ENCODE measurements at regions not wholly inside any gene's neighbourhood (a gene's known extent, or its start where the extent isn't known, plus 50 kb on each side); places are given as distances from the start of the nearest gene placed in this dataset.

DNA sequence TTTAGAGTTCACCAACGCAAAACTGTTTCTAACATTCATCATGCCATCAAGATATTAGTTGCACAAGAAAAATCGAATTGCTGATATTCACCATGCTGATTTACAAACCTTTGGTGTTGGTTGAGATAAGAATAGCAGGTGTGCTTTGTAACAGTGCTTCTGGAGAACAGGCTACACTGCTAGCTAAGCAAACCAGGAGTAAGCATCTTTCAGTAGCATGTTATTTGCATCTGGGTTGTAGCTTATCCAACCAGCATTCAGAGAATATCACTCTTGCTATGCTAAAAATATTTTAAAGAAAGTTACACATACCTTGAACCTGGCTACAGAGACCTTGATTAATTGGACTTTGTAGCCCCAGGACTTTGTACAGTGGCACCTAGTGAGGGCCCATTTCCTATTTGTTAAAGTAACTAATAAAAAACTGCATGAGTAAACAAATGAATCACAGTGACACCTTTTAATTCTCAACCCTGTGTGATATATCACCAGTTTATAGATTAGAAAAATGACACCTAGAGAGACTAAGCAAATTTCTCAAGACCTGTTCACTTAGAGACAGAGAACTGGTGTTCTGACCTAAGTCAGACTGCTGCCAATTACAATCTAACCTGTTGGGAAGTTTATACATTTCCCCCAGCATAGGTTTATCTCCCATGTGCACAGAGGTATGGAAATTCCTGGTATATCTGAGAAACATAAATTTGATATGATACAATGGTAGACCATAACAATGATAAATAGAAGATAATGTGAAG is 435.5 kb upstream of the TGFBR2 start:
- no peak for DNase-seq

- no peak for DNase-seq
Measured at GRCh38 chr3:30174357-30174756, 432.0 kb upstream of the TGFBR2 start.

DNA sequence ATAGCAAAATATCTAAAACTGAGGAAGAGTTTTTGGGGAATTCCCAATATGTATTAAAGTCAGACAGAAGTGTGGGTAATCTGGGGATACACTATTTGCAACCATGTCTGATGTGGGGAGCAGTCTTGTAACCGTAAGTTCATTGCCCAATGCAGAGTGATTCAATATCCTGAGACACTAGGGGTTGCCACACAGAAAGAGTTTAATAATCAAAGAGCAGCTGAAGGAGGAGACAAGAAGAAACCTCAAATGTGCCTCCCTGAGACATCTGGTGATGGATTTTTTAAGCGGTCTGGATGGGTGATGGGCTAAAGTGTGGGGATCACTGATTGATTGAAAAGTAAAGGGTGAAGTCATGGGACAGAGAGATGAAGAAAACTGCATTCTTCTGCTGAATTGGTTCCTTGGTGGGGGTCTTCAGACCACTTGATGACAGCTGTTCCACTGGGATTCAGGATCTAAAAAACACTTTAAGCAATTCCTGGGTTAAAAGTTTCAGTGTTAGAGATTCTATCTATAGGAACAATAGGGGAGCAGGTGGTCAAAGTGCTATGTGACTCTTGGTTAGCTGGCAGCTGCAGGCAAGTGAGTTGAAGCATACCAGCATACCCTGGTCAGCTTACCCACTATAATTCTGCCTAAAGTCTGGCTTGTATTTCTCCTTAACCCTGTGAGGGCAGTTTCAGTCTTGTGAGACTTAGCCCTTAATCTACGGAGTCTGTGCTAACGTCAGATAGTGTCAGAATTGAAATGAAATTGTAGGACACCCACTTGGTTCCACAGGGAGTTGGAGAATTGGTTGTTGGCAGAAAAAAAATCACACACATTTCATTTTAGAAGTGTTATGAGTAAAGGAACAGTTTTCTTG is 425.9 kb upstream of the TGFBR2 start:
- no peak for DNase-seq

- no peak for DNase-seq
Measured at GRCh38 chr3:30181178-30181465, 425.3 kb upstream of the TGFBR2 start.

- no peak for DNase-seq
Measured at GRCh38 chr3:30181581-30181980, 424.8 kb upstream of the TGFBR2 start.

DNA sequence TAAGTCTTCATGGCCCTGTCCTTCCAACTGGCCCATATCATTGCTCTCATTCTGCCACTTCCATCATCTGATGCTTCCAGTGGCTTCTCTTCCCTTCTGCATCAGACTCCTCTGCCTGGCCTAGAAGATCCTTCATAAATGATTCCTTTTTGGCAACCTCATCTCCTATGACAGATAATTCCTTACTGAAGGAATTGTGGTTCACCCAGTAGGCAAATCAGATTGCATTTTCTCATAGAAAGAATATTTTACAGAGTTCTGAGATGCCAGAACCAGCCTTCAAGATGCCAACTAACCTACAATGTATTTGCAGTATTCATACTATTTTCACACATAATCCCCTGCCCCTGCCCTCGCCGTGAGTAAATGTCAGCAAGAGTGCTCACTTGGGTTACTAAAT is 423.0 kb upstream of the TGFBR2 start:
- DNase-seq: no peak

GRCh38 chr3:30184091-30184810 is 422.1 kb upstream of the TGFBR2 start:
- DNase-seq: no peak

GRCh38 chr3:30185872-30186271 is 420.5 kb upstream of the TGFBR2 start:
- no peak for DNase-seq

DNA sequence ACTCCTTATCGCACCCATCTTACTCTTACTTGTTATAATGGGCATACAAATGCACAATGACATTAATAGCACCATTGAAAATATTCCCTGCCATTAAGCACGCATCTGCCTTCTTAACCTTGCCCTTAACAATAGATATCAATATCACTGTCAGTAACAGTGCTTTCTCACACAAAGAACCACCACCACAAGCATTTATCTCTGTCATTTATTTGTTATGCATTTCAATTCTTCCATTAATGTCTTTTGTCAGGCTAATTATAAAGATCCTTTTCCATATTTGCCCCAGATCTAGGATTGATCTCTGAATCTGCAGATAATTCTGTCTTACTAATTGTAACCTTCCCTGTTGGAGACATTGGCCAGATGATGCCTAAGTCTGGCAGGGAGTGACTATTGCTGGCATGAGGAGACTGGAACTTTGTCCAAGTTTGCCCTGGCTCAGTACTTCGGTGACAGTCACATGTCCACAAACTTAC is 419.6 kb upstream of the TGFBR2 start:
- no peak for DNase-seq

DNA sequence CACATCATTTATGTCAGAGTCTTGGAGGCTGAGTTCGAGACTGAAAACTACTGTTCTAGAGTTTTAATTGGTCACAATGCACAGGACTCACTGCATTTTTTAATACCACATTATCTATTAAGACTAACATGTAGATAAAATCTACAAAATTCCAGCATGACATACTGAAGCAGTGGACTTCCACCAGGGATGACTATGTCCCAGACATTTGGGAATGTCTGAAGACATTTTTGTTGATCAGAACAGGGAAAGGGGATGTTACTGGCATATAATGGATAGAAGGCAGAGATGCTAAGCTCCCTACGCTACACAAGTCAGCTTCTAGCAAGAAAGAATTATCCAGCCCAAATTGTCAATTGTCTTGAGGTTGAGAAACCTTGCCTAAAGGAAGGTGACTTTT is 419.0 kb upstream of the TGFBR2 start:
- DNase-seq: no peak

- peak; percentile 62 for DNase-seq
Measured at GRCh38 chr3:30188713-30189112, 417.7 kb upstream of the TGFBR2 start.

- no peak for DNase-seq
Measured at GRCh38 chr3:30189900-30190299, 416.5 kb upstream of the TGFBR2 start.

DNA sequence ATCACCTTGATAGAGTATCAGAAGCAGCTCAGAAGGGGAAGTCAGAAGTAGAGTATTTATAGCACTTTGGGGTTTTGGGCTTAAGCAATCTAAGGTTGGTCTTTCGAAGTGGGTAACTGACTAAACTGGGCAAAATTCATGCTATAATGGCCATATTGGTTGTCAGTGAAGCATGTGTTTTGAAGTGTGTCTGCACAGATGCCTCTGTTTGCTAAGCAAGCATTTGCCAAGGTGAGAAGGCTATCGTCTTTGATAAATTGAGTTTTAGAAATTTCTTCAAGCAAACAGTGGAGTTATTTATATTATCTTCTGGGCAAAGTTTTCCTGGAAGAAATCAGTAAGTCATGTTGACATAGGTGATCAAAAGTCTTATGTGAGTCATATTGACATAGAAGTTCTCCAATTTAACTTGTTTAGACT is 412.8 kb upstream of the TGFBR2 start:
- no peak for DNase-seq

- DNase-seq: no peak
Measured at GRCh38 chr3:30195352-30195751, 411.0 kb upstream of the TGFBR2 start.

GRCh38 chr3:30198162-30198561 is 408.2 kb upstream of the TGFBR2 start:
- peak; percentile 73 for DNase-seq

GRCh38 chr3:30199096-30199759 is 407.2 kb upstream of the TGFBR2 start:
- peak; percentile 84 for DNase-seq

DNA sequence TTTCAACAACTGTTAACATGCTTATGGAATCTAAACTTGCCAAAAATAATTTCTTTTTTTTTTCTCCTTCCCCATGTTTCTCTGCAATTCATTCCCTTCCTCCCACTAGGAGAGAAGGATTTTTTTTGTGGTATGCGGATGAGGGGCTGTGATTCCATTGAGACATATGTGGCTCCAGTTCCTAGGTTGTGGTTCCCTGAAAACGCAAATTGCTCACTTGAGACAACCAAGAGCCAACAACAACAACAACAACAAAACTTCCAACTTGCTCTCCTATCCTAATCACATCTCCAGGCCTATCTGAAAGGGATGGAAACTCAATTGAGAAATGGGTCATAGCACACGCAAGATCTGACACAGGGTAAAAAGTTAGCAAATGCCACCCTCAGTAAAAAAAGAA is 406.5 kb upstream of the TGFBR2 start:
- DNase-seq: no peak

DNA sequence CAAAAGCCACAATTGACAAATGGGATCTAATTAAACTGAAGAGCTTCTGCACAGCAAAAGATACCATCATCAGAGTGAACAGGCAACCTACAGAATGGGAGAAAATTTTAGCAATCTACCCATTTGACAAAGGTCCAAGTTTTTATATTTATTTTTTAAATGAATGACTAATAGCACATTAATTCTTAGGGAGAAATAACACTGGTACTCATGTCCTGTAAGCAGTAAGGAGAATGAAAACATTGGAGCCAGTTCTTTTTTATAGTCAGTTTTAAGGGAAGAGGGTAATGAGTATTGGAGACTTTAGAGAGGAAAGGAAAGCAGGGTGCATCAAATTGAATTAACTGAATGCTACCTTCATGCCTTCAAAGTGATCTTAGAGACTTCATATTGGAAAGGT is 404.7 kb upstream of the TGFBR2 start:
- no peak for DNase-seq

- no peak for DNase-seq
Measured at GRCh38 chr3:30203301-30203700, 403.1 kb upstream of the TGFBR2 start.

GRCh38 chr3:30204126-30204525 is 402.3 kb upstream of the TGFBR2 start:
- no peak for DNase-seq

- no peak for DNase-seq
Measured at GRCh38 chr3:30206051-30206450, 400.4 kb upstream of the TGFBR2 start.

- DNase-seq: no peak
Measured at GRCh38 chr3:30221619-30222018, 384.8 kb upstream of the TGFBR2 start.

GRCh38 chr3:30222441-30222840 is 384.0 kb upstream of the TGFBR2 start:
- no peak for DNase-seq

All from dermis blood vessel endothelial cell (primary cell).